Trophoblast cell (in vitro differentiated cells and primary cell): ENCODE measurements at regions not wholly inside any gene's neighbourhood (a gene's known extent, or its start where the extent isn't known, plus 50 kb on each side); places are given as distances from the start of the nearest gene placed in this dataset.

Experiments
- DNase-seq, 2 donors: peaks; one replicate each; pipeline ENCODE4 v3.0.0-alpha.2; 2016
- H2AFZ ChIP-seq: 2 replicates; pipeline ENCODE4 v1.6.1; 2013; ENCODE audit warnings: low read length, moderate library complexity, mild to moderate bottlenecking; ENCODE audit not compliant: insufficient read depth, poor library complexity
- H2AK5ac ChIP-seq: 2 replicates; pipeline ENCODE4 v1.6.1; 2013; ENCODE audit warnings: mild to moderate bottlenecking, low read length
- H2BK120ac ChIP-seq: 2 replicates; pipeline ENCODE4 v1.6.1; 2013; ENCODE audit warnings: low read length, mild to moderate bottlenecking, moderate library complexity; ENCODE audit not compliant: insufficient read depth, poor library complexity
- H2BK12ac ChIP-seq: 2 replicates; pipeline ENCODE4 v1.6.1; 2013; ENCODE audit warnings: mild to moderate bottlenecking, low read length, moderate library complexity
- H2BK5ac ChIP-seq: 2 replicates; pipeline ENCODE4 v1.6.1; 2013; ENCODE audit warnings: low read length, low read depth, moderate library complexity, mild to moderate bottlenecking; ENCODE audit not compliant: poor library complexity
- H3K14ac ChIP-seq: 2 replicates; pipeline ENCODE4 v1.6.1; 2013; ENCODE audit warnings: mild to moderate bottlenecking, low read length
- H3K18ac ChIP-seq: 2 replicates; pipeline ENCODE4 v1.6.1; 2013; ENCODE audit warnings: mild to moderate bottlenecking, low read length
- H3K23ac ChIP-seq: 2 replicates; pipeline ENCODE4 v1.6.1; 2013; ENCODE audit warnings: low read length
- H3K27ac ChIP-seq: 2 replicates; pipeline ENCODE4 v1.5.1; 2013; ENCODE audit warnings: low read depth, mild to moderate bottlenecking, inconsistent platforms, low read length, moderate library complexity
- H3K27me3 ChIP-seq: 2 replicates; pipeline ENCODE4 v1.6.1; 2013; ENCODE audit warnings: inconsistent platforms, mild to moderate bottlenecking, low read length, moderate library complexity; ENCODE audit not compliant: insufficient read depth
- H3K36me3 ChIP-seq, 2 experiments: 1 replicate in 1 of 2; 2 replicates in 1 of 2; pipeline ENCODE4 v1.6.1; 2013; ENCODE audit warnings: low read length in 2 of 2, mild to moderate bottlenecking in 2 of 2, moderate library complexity in 1 of 2; ENCODE audit not compliant: insufficient read depth in 2 of 2, control insufficient read depth in 1 of 2
- H3K4ac ChIP-seq: 2 replicates; pipeline ENCODE4 v1.6.1; 2013; ENCODE audit warnings: low read depth, mild to moderate bottlenecking, low read length, moderate library complexity
- H3K4me1 ChIP-seq, 2 experiments: 1 replicate in 1 of 2; 2 replicates in 1 of 2; pipeline ENCODE4 v1.6.1; 2013; ENCODE audit warnings: low read length in 2 of 2, mild to moderate bottlenecking in 2 of 2, moderate library complexity in 1 of 2; ENCODE audit not compliant: insufficient read depth in 2 of 2, control insufficient read depth in 1 of 2
- H3K4me2 ChIP-seq: 2 replicates; pipeline ENCODE4 v1.6.1; 2013; ENCODE audit warnings: inconsistent platforms, mild to moderate bottlenecking, low read length, moderate library complexity
- H3K4me3 ChIP-seq: 2 replicates; pipeline ENCODE4 v1.5.1; 2013; ENCODE audit warnings: mild to moderate bottlenecking, low read depth, low read length, inconsistent platforms
- H3K79me1 ChIP-seq: one replicate; pipeline ENCODE4 v1.6.1; 2013; ENCODE audit warnings: low read length
- H3K79me2 ChIP-seq: 2 replicates; pipeline ENCODE4 v1.6.1; 2013; ENCODE audit warnings: low read length, mild to moderate bottlenecking; ENCODE audit not compliant: control insufficient read depth, insufficient read depth, poor library complexity
- H3K9ac ChIP-seq: 2 replicates; pipeline ENCODE4 v1.6.1; 2013; ENCODE audit warnings: mild to moderate bottlenecking, low read length
- H3K9me3 ChIP-seq: 2 replicates; pipeline ENCODE4 v1.6.1; 2013; ENCODE audit warnings: low read depth, mild to moderate bottlenecking, control low read depth, inconsistent platforms, low read length; ENCODE audit not compliant: insufficient read depth
- H4K12ac ChIP-seq: 2 replicates; pipeline ENCODE4 v1.6.1; 2013; ENCODE audit warnings: low read depth, mild to moderate bottlenecking, low read length, moderate library complexity
- H4K8ac ChIP-seq: 2 replicates; pipeline ENCODE4 v1.6.1; 2013; ENCODE audit warnings: low read depth, mild to moderate bottlenecking, low read length, moderate library complexity
- H4K91ac ChIP-seq: one replicate; pipeline ENCODE4 v1.6.1; 2013; ENCODE audit warnings: low read depth, mild to moderate bottlenecking, low read length, moderate library complexity
- WGBS: extraction: QIAGEN DNeasy Blood & Tissue Kit; methylation state at CpG from one replicate; pipeline ENCODE4 v1.1.7; 2013; ENCODE audit warnings: missing lambda C conversion rate; ENCODE audit not compliant: insufficient read length, insufficient coverage; ENCODE audit errors: extremely low coverage; 5-methylcytosine and 5-hydroxymethylcytosine counted together

DNA sequence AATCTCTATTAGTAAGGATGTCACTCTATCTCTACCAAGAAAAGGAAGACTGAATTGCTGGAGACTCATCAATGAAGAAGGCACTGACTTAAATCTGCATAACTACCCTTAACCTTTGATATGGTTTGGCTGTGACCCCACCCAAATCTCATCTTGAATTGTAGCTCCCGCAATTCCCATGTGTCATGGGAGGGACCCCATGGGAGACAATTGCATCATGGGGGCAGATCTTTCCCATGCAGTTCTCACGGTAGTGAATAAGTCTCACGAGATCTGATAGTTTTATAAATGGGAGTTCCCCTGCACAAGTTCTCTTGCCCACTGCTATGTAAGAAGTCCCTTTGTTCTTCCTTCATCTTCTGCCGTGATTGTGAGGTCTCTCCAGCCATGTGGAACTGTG is 73.4 kb upstream of the PPM1H start:
- Histone ChIP-seq H3K4me3 (no peak overlapping the region), H3K36me3 (no peaks in the 10 kb centered on the region), H3K4ac (no peak overlapping the region), H4K8ac (no peak overlapping the region), H2BK120ac (no peak overlapping the region), H4K12ac (no peak overlapping the region), H3K79me1 (no peaks in the 10 kb centered on the region), H2BK12ac (no peak overlapping the region), H3K18ac (no peak overlapping the region), H2AFZ (no peak overlapping the region), H3K4me2 (no peak overlapping the region), H3K9ac (no peak overlapping the region), H3K79me2 (no peaks in the 10 kb centered on the region), H3K27me3 (no peaks in the 10 kb centered on the region), H2AK5ac (no peak overlapping the region), H3K27ac (no peak overlapping the region), H3K14ac (no peak overlapping the region), H4K91ac (no peak overlapping the region), H3K23ac (no peak overlapping the region), H3K4me1 (no peaks in the 10 kb centered on the region), H2BK5ac (no peak overlapping the region), H3K9me3 (no peaks in the 10 kb centered on the region)
- DNase-seq, result no peak
- no CpG with 5 or more reads among the region's 4 CpGs for WGBS

DNA sequence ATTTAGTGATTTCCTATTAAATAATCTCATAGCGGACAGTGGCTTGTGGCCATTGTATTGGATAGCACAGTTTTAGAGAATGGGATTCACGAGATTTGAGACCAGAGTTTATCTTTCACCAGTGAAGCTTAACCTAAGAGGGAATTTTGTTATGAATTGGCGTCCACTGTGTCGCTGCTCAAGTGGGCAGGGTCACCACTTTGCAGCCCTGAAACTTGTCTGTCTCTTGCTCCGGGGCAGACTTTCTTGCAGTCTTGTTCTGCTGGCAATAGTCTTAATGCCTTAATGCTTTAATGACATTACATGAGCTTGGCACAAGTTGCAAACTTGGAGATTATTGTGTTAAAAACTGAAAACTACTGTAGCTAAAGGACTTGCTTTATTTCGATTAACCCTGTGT is 72.8 kb upstream of the PPM1H start:
- Histone ChIP-seq H3K18ac (no peak overlapping the region), H3K4me2 (no peak overlapping the region), H3K27me3 (no peaks in the 10 kb centered on the region), H3K4ac (no peak overlapping the region), H2BK5ac (no peak overlapping the region), H3K36me3 (no peaks in the 10 kb centered on the region), H3K14ac (no peak overlapping the region), H4K12ac (no peak overlapping the region), H2AK5ac (no peak overlapping the region), H4K8ac (no peak overlapping the region), H3K4me3 (no peak overlapping the region), H3K79me2 (no peaks in the 10 kb centered on the region), H2AFZ (no peak overlapping the region), H3K4me1 (no peaks in the 10 kb centered on the region), H3K23ac (no peak overlapping the region), H3K9ac (no peak overlapping the region), H2BK12ac (no peak overlapping the region), H3K9me3 (no peaks in the 10 kb centered on the region), H2BK120ac (no peak overlapping the region), H3K79me1 (no peaks in the 10 kb centered on the region), H4K91ac (no peak overlapping the region), H3K27ac (no peak overlapping the region)
- WGBS, result no CpG with 5 or more reads among the region's 6 CpGs
- DNase-seq, result no peak

DNA sequence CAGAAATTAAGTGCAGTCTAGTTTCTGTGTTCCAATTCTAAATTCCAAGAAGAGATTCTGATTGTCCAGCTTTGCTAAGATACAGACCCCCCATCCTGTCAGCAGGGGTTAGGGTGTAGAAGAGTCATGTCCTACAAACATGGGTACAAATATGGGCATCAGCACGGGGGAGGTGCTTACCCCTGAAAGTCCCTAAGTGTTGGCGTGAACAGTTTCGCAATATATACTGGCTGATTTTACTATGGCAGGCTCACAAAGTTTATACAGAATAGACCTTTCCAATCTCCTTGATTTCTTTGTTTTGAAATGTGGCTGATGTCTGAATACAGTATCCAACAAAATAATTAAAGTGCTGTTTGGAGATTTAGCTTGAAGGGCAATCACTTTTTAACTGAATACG is 71.6 kb upstream of the PPM1H start:
- Histone ChIP-seq H4K8ac (no peak overlapping the region), H3K36me3 (peaks cover 0 to 1% of the 10 kb centered on the region in 2 experiments), H3K9me3 (no peaks in the 10 kb centered on the region), H3K79me2 (no peaks in the 10 kb centered on the region), H2BK12ac (no peak overlapping the region), H4K91ac (no peak overlapping the region), H3K14ac (no peak overlapping the region), H3K23ac (no peak overlapping the region), H2AK5ac (no peak overlapping the region), H3K4me3 (no peak overlapping the region), H3K79me1 (no peaks in the 10 kb centered on the region), H4K12ac (no peak overlapping the region), H3K4me1 (no peaks in the 10 kb centered on the region), H3K4ac (no peak overlapping the region), H2BK120ac (no peak overlapping the region), H2BK5ac (no peak overlapping the region), H3K9ac (no peak overlapping the region), H3K27me3 (no peaks in the 10 kb centered on the region), H3K27ac (no peak overlapping the region), H3K4me2 (no peak overlapping the region), H3K18ac (no peak overlapping the region), H2AFZ (no peak overlapping the region)
- no peak for DNase-seq
- WGBS, result no CpG with 5 or more reads among the region's 4 CpGs

DNA sequence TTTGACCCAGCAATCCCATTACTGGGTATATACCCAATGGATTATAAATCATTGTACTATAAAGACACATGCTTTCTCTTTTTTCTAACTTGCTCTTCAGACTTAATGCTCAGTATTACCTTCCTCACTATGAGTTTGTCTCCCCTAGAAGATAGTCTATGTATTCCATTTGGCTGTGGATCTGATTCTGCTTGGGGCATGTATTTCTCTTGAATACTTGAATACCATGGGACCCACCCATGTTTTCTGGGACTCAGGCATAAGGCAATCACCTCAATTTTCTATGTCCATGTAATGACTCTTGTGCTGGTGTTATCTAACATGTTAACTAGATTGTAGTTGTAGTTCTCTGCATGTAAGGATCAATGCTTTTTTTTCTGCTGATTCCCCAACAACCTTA is 70.4 kb upstream of the PPM1H start:
- no peak overlapping the region for H4K8ac ChIP-seq
- no peak overlapping the region for H3K27ac ChIP-seq
- no peak overlapping the region for H3K4me3 ChIP-seq
- no peak overlapping the region for H2AK5ac ChIP-seq
- H3K79me2 ChIP-seq, result no peaks in the 10 kb centered on the region
- no peak overlapping the region for H3K23ac ChIP-seq
- no peak overlapping the region for H2AFZ ChIP-seq
- no peaks in the 10 kb centered on the region for H3K79me1 ChIP-seq
- no peak overlapping the region for H3K4ac ChIP-seq
- H3K36me3 ChIP-seq, result peaks cover 0 to 1% of the 10 kb centered on the region in 2 experiments
- no peak overlapping the region for H2BK5ac ChIP-seq
- no peak overlapping the region for H3K4me2 ChIP-seq
- no peak overlapping the region for H3K9ac ChIP-seq
- no peak overlapping the region for H3K18ac ChIP-seq
- DNase-seq, result no peak
- H2BK12ac ChIP-seq, result no peak overlapping the region
- H3K4me1 ChIP-seq, result no peaks in the 10 kb centered on the region
- no peak overlapping the region for H4K12ac ChIP-seq
- H4K91ac ChIP-seq, result no peak overlapping the region
- H3K9me3 ChIP-seq, result no peaks in the 10 kb centered on the region
- no peak overlapping the region for H2BK120ac ChIP-seq
- no peaks in the 10 kb centered on the region for H3K27me3 ChIP-seq
- H3K14ac ChIP-seq, result no peak overlapping the region
